OCI-LY3 (cell line): ENCODE measurements at regions not wholly inside any gene's neighbourhood (a gene's known extent, or its start where the extent isn't known, plus 50 kb on each side); places are given as distances from the start of the nearest gene placed in this dataset.

Experiments used
- H2AFZ ChIP-seq: fragments of 200-600, 300-600 bp; shearing (Covaris generic); 2 replicates; pipeline ENCODE4 v1.6.0; 2014; ENCODE audit warnings: antibody characterized with exemption, low read depth, low read length
- H3K27ac ChIP-seq: fragments of 200-600, 300-600 bp; sonication (generic); 2 replicates; pipeline ENCODE4 v1.5.1; 2014; ENCODE audit warnings: mild to moderate bottlenecking, low read length, moderate library complexity, mixed read lengths
- H3K27me3 ChIP-seq: fragments of 200-600, 300-600 bp; sonication (generic); 2 replicates; pipeline ENCODE4 v1.6.1; 2014; ENCODE audit warnings: low read depth, low read length, mixed read lengths
- H3K36me3 ChIP-seq: fragments of 200-600, 300-600 bp; sonication (generic); replicated peaks from 2 replicates; pipeline ENCODE3; 2014; ENCODE audit warnings: low read depth, low read length, mixed read lengths
- H3K4me1 ChIP-seq: fragments of 300-600, 200-600 bp; sonication (generic); 2 replicates; pipeline ENCODE4 v1.6.1; 2014; ENCODE audit warnings: low read length, mixed read lengths
- H3K4me2 ChIP-seq: fragments of 200-600, 300-600 bp; sonication (generic); 2 replicates; pipeline ENCODE4 v1.6.1; 2014; ENCODE audit warnings: low read length, mixed read lengths
- H3K4me3 ChIP-seq: fragments of 300-600, 200-600 bp; sonication (generic); 2 replicates; pipeline ENCODE4 v1.5.1; 2014; ENCODE audit warnings: antibody characterized with exemption, mild to moderate bottlenecking, low read length, moderate library complexity
- H3K79me2 ChIP-seq: fragments of 300-600, 200-600 bp; shearing (Covaris generic); 2 replicates; pipeline ENCODE4 v1.6.1; 2014; ENCODE audit warnings: mild to moderate bottlenecking, low read length, mixed read lengths
- H3K9ac ChIP-seq: fragments of 300-600, 200-600 bp; shearing (Covaris generic); 2 replicates; pipeline ENCODE4 v1.6.0; 2014; ENCODE audit warnings: mild to moderate bottlenecking, low read length, moderate library complexity
- H3K9me3 ChIP-seq: fragments of 200-600, 300-600 bp; shearing (Covaris generic); 2 replicates; pipeline ENCODE4 v1.6.1; 2014; ENCODE audit warnings: low read length, mixed read lengths; ENCODE audit not compliant: insufficient read depth
- H4K20me1 ChIP-seq: fragments of 200-600, 300-600 bp; sonication (generic); 2 replicates; pipeline ENCODE4 v1.6.1; 2016; ENCODE audit warnings: low read length, mixed read lengths; ENCODE audit not compliant: insufficient read depth
- EZH2phosphoT487 ChIP-seq: fragments of 200-600 bp; shearing (Covaris generic); IDR thresholded peaks from 2 replicates; pipeline ENCODE4 v1.6.1; 2018; ENCODE audit warnings: antibody characterized with exemption, mixed run types, low read depth
- TF ChIP-seq, protein P1 (sequence below): fragments of 200-600, 300-600 bp; sonication (generic); IDR thresholded peaks from 2 replicates; pipeline ENCODE4 v1.5.1; 2014; ENCODE audit warnings: antibody characterized with exemption, low read length, low read depth

DNA sequence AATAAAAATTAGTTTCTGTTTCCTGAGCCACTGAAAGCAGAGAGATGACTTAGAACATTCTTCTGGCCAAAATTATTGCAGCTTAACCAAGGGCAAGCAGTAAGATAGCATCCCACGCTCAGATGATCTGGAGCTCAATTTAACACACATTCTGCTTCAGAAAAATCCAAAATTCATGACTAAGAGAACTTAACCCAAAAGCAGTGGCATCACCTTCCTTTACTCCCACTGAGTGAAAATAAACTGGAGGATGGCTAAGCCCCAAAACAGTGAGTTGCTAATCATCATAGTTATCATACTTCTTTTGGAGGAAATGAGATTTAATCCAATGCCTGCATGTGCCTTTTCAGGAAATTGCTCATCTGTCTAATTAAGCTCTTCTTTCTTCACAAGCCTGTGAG lies 195.4 kb downstream of the DUSP6 start:
- TF ChIP-seq, protein P1, sequence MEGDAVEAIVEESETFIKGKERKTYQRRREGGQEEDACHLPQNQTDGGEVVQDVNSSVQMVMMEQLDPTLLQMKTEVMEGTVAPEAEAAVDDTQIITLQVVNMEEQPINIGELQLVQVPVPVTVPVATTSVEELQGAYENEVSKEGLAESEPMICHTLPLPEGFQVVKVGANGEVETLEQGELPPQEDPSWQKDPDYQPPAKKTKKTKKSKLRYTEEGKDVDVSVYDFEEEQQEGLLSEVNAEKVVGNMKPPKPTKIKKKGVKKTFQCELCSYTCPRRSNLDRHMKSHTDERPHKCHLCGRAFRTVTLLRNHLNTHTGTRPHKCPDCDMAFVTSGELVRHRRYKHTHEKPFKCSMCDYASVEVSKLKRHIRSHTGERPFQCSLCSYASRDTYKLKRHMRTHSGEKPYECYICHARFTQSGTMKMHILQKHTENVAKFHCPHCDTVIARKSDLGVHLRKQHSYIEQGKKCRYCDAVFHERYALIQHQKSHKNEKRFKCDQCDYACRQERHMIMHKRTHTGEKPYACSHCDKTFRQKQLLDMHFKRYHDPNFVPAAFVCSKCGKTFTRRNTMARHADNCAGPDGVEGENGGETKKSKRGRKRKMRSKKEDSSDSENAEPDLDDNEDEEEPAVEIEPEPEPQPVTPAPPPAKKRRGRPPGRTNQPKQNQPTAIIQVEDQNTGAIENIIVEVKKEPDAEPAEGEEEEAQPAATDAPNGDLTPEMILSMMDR: no peak
- no peak for TF ChIP-seq EZH2phosphoT487
- Histone ChIP-seq H3K9me3 (no peaks in the 10 kb centered on the region), H3K27ac (no peak overlapping the region), H3K4me3 (no peak overlapping the region), H3K9ac (no peak overlapping the region), H3K79me2 (no peaks in the 10 kb centered on the region), H4K20me1 (no peaks in the 10 kb centered on the region), H3K4me2 (no peak overlapping the region), H3K4me1 (peaks cover 32% of the 10 kb centered on the region), H2AFZ (no peak overlapping the region), H3K36me3 (no peaks in the 10 kb centered on the region), H3K27me3 (no peaks in the 10 kb centered on the region)

DNA sequence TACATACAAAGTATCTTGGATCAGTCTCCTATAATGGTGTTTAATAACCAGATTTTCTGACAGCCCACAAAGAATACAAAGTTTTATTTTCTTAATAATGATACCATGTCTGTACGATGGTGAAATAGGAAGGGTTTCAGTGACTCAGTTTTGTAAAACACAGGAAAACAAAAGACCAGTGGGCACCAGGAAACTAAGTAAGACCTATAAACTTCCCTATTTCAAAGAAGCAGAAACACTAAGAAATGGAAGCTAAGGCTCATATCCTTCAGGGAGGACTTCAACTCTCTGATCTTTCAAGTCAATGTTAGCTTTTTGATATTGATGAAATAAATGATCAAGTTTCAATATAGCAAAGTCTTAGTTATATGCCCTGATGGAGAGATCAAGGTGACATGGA lies 196.0 kb downstream of the DUSP6 start:
- H2AFZ ChIP-seq: no peak overlapping the region
- no peak overlapping the region for H3K27ac ChIP-seq
- no peak overlapping the region for H3K9ac ChIP-seq
- H3K36me3 ChIP-seq: no peaks in the 10 kb centered on the region
- H3K4me3 ChIP-seq: no peak overlapping the region
- H4K20me1 ChIP-seq: no peaks in the 10 kb centered on the region
- no peak for TF ChIP-seq EZH2phosphoT487
- TF ChIP-seq, protein P1: no peak
- H3K27me3 ChIP-seq: no peaks in the 10 kb centered on the region
- H3K4me2 ChIP-seq: no peak overlapping the region
- no peaks in the 10 kb centered on the region for H3K9me3 ChIP-seq
- no peaks in the 10 kb centered on the region for H3K79me2 ChIP-seq
- peaks cover 29% of the 10 kb centered on the region for H3K4me1 ChIP-seq

DNA sequence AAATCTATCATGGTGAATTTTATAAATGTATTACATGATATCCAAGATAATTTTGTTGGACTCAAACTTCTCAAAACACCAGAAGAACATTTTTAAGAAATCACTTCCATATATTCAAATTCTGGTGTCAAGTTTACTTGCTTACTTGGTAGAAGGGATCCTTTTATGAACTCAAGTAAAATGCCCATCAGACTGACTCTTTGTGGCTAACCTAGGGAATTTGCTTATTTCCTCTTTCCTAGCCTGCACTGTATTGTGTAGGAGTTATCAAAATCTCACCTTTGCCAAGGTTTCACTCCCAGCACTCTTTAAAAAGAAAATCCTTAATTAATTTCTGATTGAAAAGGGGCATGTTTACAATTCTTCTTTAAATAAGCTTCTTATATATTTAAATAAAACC lies 196.5 kb downstream of the DUSP6 start:
- Histone ChIP-seq H3K4me1 (peaks cover 23% of the 10 kb centered on the region), H3K4me3 (no peak overlapping the region), H3K36me3 (no peaks in the 10 kb centered on the region), H3K27ac (no peak overlapping the region), H3K9ac (no peak overlapping the region), H3K4me2 (no peak overlapping the region), H2AFZ (no peak overlapping the region), H3K27me3 (no peaks in the 10 kb centered on the region), H3K9me3 (no peaks in the 10 kb centered on the region), H4K20me1 (no peaks in the 10 kb centered on the region), H3K79me2 (no peaks in the 10 kb centered on the region)
- TF ChIP-seq, protein P1: no peak

DNA sequence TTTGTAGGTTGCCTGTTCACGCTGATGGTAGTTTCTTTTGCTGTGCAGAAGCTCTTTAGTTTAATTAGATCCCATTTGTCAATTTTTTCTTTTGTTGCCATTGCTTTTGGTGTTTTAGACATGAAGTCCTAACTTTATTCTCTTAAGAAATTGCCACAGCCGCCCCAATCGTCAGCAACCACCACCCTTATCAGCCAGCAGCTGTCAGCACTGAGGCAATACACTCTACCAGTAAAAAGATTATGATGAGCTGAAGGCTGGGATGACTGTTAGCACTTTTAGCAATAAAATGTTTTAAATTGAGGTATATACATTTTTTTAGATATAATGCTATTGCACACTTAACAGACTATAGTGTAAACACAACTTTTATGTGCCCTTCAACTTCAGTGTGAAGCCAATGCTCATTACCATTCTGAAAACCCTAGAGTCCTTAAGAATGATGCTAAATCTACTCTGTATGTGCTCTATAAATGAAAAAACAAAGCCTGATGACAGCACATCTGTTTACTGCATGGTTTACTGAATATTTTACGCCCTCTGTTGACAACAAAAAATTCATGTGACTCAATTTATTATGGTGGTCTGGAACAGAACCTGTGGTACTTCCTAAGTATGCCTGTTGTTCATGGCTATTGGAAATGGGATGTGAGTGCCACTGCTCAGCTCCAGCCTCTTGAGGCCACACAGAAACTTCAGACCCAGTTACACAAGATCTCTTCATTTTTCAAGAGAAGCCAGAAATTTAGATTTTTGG lies 197.4 kb downstream of the DUSP6 start:
- Histone ChIP-seq H3K79me2 (no peaks in the 10 kb centered on the region), H3K9ac (no peak overlapping the region), H3K27me3 (no peaks in the 10 kb centered on the region), H3K27ac (no peak overlapping the region), H4K20me1 (no peaks in the 10 kb centered on the region), H3K9me3 (no peaks in the 10 kb centered on the region), H3K36me3 (no peaks in the 10 kb centered on the region), H3K4me1 (peaks cover 14% of the 10 kb centered on the region), H3K4me2 (no peak overlapping the region), H3K4me3 (no peak overlapping the region), H2AFZ (no peak overlapping the region)
- TF ChIP-seq, protein P1: no peak
- TF ChIP-seq EZH2phosphoT487: no peak
